Renal pelvis (tissue), 1 donor: ENCODE measurements at regions not wholly inside any gene's neighbourhood (a gene's known extent, or its start where the extent isn't known, plus 50 kb on each side); places are given as distances from the start of the nearest gene placed in this dataset.
A peak's percentile ranks its signal among the peaks of the same experiment; 100 is the strongest.
"Not testable (repeated sequence)": the region's sequence is repeated elsewhere in the genome, so short reads cannot be mapped to it uniquely, and the experiment has no call there.

ENCODE experiments used
- DNase-seq: peaks from one replicate; pipeline ENCODE4 v3.0.0-alpha.2; 2013

DNA sequence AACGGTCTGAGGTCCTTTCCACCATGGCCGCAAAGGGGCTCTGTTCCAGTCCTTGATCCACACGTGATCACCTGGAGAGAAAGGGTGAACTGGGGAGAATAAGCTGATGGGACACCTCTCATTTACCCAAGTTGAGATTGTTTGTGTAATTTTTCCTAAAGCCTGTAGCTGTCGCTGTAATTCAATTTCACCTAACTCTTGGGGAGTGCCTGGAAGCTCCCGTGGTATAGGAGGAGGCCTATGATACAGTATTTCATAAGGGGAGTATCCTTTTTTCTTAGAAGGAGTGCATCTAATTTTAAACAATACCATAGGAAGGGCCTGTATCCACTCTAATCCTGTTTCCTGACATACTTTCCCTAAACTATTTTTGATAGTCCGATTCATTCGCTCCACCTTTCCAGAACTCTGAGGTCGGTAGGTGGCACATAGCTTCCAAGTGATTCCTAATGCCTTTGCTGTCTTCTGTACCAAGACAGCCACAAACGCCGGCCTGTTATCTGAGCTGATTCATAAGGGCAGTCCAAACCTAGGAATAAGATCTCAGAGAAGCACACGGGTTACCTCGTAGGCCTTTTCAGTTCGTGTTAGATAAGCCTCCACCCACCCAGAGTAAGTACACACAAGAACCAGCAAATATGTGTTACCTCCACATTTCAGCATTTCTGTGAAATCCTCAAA, 78.9 kb upstream of the VEPH1 start:
- not testable (repeated sequence) for DNase-seq

- DNase-seq: no peak
Measured at GRCh38 chr3:157581371-157581770, 78.2 kb upstream of the VEPH1 start.

DNA sequence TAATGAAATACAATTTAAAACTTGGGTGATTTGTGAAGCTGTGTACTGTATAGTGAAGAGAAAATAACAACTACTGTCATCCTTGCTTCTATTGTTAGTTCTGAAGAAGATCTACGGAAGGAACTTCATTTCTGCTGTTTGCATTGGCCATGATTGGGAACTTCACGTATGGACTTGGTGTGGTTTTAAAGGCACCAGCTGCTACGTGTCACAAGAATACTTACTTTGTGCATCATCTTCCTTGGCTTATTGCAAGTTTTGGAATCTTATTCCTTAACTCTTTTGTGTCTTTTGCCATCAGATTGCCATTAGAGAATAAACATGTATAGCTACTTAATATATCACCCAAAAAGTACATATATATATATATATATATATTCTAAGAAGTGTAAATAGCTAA, 75.0 kb upstream of the VEPH1 start:
- DNase-seq: no peak

DNA sequence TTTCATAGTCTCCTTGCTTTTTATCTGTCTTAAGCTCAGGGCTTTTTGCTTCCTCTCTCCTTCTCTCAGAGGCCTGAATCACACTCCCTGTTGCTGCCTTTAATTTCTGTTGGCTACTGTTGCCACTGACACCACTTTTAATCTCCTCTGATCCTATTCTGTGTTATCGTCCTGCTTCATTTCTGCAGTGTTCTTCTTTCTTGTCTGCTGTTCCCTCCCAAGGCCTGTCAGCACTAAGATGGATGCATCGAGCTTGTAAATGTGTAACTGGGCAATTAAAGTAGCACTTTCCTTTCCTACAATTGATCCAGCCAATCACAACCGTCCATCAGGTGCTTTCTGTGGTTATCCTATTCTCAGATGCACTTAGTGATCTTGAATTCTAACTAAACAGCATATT, 71.3 kb upstream of the VEPH1 start:
- peak; percentile 21 for DNase-seq

GRCh38 chr3:157573780-157574378, 70.7 kb upstream of the VEPH1 start:
- DNase-seq: no peak

DNA sequence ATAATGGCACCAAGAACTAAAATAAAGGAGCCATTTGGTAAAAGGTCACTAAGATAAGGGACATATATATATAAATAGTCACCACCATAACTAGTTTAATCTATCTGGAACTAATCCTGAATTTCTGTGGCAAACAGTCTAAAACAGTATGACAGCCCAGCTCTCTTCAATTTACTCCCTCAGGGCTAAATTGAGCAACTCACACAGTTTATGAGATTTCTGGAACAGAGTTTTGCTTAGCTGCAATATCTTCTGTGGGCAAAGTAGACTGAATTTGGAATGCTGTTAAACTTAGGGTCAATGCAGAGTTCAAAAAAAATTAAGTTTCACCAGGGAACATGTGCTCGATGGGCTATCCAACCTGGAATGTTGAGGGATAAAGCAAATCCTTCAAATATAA, 70.1 kb upstream of the VEPH1 start:
- no peak for DNase-seq

DNA sequence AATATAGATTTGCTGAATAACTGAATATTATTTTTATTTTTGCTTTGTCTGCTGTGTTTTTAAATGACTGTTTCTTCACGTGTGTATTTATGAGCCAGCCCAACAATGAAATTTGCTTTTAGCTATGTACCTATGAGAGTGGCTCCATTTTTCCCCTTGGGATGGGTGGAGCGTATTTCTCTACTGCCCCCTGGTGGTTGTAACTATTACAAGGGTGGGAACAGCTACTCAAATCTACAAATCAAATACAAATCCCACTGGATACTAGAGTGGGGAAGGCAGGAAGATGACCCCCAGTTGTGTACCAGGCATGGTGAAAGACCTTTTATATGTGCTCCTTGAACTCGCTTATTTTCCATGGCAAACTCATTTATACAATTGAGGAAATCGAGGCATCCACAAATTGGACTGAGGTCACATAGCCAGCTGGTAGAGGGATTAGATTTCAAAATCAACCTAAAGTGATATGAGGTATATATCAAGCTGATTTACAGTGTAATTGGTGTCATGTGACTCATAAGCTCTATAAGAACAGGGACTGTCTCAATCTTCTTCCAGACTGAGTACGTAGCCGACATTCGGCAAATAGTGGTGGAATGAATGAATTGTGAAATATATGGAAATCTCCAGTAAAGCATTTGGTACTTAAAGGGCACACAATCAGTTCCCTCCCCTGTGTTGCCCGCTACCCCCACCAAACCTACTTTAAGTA, 69.5 kb upstream of the VEPH1 start:
- peak; percentile 26 for DNase-seq

- no peak for DNase-seq
Measured at GRCh38 chr3:157566596-157566995, 63.4 kb upstream of the VEPH1 start.

DNA sequence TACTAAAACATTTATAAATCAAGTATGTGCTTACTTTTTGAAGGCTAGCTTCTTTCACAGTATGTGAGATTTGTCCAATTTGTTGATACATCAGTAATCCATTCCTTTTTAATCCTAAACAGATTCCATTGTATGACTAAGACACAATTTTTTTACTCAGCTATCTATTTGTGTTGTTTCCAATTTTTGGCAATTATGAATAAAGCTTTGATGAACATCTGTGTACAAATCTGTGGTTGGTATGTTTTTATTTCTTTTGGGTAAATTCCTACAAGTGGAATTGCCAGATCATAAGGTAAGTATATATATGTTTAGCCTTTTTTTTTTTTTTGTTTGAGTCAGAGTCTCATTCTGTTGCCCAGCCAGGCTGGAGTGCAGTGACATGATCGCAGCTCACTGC, 56.2 kb upstream of the VEPH1 start:
- no peak for DNase-seq
